NCI-H774 (cell line): ENCODE measurements at regions not wholly inside any gene's neighbourhood (a gene's known extent, or its start where the extent isn't known, plus 50 kb on each side); places are given as distances from the start of the nearest gene placed in this dataset.

Experiments
- DNase-seq: peaks from one replicate; lab custom pipeline; 2025; lab: John Stamatoyannopoulos, UW

GRCh38 chr5:143693651-143694252, 118.2 kb upstream of the HMHB1 start:
- no peak for DNase-seq

- no peak for DNase-seq
These were observed 119.6 kb upstream of the HMHB1 start for GRCh38 chr5:143692342-143692741.

GRCh38 chr5:143691945-143692290, 120.0 kb upstream of the HMHB1 start:
- no peak for DNase-seq

- DNase-seq = no peak
These were observed 120.5 kb upstream of the HMHB1 start for GRCh38 chr5:143691287-143691944.

- no peak for DNase-seq
These were observed 124.4 kb upstream of the HMHB1 start for GRCh38 chr5:143687604-143688003.

- DNase-seq = no peak
These were observed 126.6 kb upstream of the HMHB1 start for GRCh38 chr5:143685246-143685815.

GRCh38 chr5:143683459-143683858, 128.5 kb upstream of the HMHB1 start:
- DNase-seq = no peak

- DNase-seq = no peak
These were observed 129.0 kb upstream of the HMHB1 start for GRCh38 chr5:143682929-143683386.

- DNase-seq = no peak
These were observed 129.6 kb upstream of the HMHB1 start for GRCh38 chr5:143682246-143682905.

GRCh38 chr5:143680672-143681259, 131.2 kb upstream of the HMHB1 start:
- no peak for DNase-seq

GRCh38 chr5:143679777-143680176, 132.2 kb upstream of the HMHB1 start:
- no peak for DNase-seq

GRCh38 chr5:143678148-143678905, 133.6 kb upstream of the HMHB1 start:
- no peak for DNase-seq

GRCh38 chr5:143677403-143677802, 134.6 kb upstream of the HMHB1 start:
- no peak for DNase-seq

GRCh38 chr5:143676802-143677201, 135.2 kb upstream of the HMHB1 start:
- no peak for DNase-seq

- DNase-seq = no peak
These were observed 137.5 kb upstream of the HMHB1 start for GRCh38 chr5:143674469-143674786.

GRCh38 chr5:143673676-143674468, 138.1 kb upstream of the HMHB1 start:
- peak; percentile 43 for DNase-seq

GRCh38 chr5:143672806-143673205, 139.2 kb upstream of the HMHB1 start:
- no peak for DNase-seq

- DNase-seq = no peak
These were observed 140.0 kb upstream of the HMHB1 start for GRCh38 chr5:143671674-143672569.

GRCh38 chr5:143671021-143671420, 140.9 kb upstream of the HMHB1 start:
- no peak for DNase-seq

GRCh38 chr5:143665866-143666265, 146.1 kb upstream of the HMHB1 start:
- DNase-seq = no peak
